A549 (cell line): ENCODE measurements at regions not wholly inside any gene's neighbourhood (a gene's known extent, or its start where the extent isn't known, plus 50 kb on each side); places are given as distances from the start of the nearest gene placed in this dataset.

Source experiments
- ATAC-seq, 2 experiments: fragments of 200-7000 bp in 1 of 2; fragments of >200 bp in 1 of 2; cut with Nextera tagmentation in 1 of 2; cut with Tn5 transposase in 1 of 2; 3 replicates each; pipeline versions ENCODE4 v1.8.0 to v1.9.1; 2018 to 2020; ENCODE audit warnings: mild to moderate bottlenecking in 1 of 2, moderate library complexity in 1 of 2
- CTCF ChIA-PET: fragments of 300-600 bp; sonication (Branson Sonifier 250); formaldehyde crosslinking; extraction: SDS; loops from one replicate; lab custom pipeline; 2021; ENCODE audit warnings: antibody characterized with exemption, inconsistent platforms; lab: Yijun Ruan, JAX
- POLR2A ChIA-PET: fragments of 350-600 bp; formaldehyde crosslinking; extraction: SDS; loops from one replicate; lab custom pipeline; 2021; ENCODE audit warnings: antibody characterized with exemption, inconsistent platforms; lab: Yijun Ruan, JAX
- DNase-seq, 2 experiments: peaks; one replicate each; pipeline versions ENCODE4 v3.0.0 to v3.0.0-alpha.2; 2011 to 2016; ENCODE audit warnings: low read depth in 1 of 2, low spot score in 1 of 2
- FAIRE-seq: peaks from 2 replicates; lab custom pipeline; 2011; peaks lifted over from hg19 to GRCh38; lab: Jason Lieb, UNC
- H3K27ac ChIP-seq, 2 experiments: fragments of >200 bp; sonication (Bioruptor Twin); formaldehyde crosslinking; 3 replicates each; pipeline ENCODE4 v1.5.1; 2016 to 2017
- H3K4me1 ChIP-seq: fragments of >200 bp; sonication (Bioruptor Twin); formaldehyde crosslinking; 3 replicates; pipeline ENCODE4 v1.6.1; 2016
- H3K4me2 ChIP-seq: fragments of >200 bp; sonication (Bioruptor Twin); formaldehyde crosslinking; 3 replicates; pipeline ENCODE4 v1.6.1; 2016
- H3K4me3 ChIP-seq: fragments of >200 bp; sonication (Bioruptor Twin); formaldehyde crosslinking; 3 replicates; pipeline ENCODE4 v1.5.1; 2016
- H3K9me3 ChIP-seq: fragments of >200 bp; sonication (Bioruptor Twin); formaldehyde crosslinking; 3 replicates; pipeline ENCODE4 v1.6.1; 2016
- CEBPB ChIP-seq, 2 experiments: fragments of >200 bp in 1 of 2; sonication (Bioruptor Twin) in 1 of 2; formaldehyde crosslinking in 1 of 2; IDR thresholded peaks; 2 replicates each; pipeline ENCODE4 v1.6.1; 2012 to 2016
- ESRRA ChIP-seq: fragments of 150-350 bp; IDR thresholded peaks from 2 replicates; pipeline ENCODE4 v1.6.1; 2014; ENCODE audit warnings: mild to moderate bottlenecking, low read length, borderline replicate concordance
- FOSB ChIP-seq: fragments of 250-450 bp; sonication (Bioruptor Pico); IDR thresholded peaks from 2 replicates; pipeline ENCODE4 v1.5.0; 2020; ENCODE audit warnings: mild to moderate bottlenecking, moderate library complexity
- GATA3 ChIP-seq: IDR thresholded peaks from 2 replicates; pipeline ENCODE4 v1.6.1; 2012; ENCODE audit warnings: borderline replicate concordance
- HDAC2 ChIP-seq: fragments of 200-600 bp; sonication (generic); IDR thresholded peaks from 2 replicates; pipeline ENCODE4 v1.6.1; 2016
- HEYL ChIP-seq: fragments of 250-450 bp; sonication (Bioruptor Pico); IDR thresholded peaks from 2 replicates; pipeline ENCODE4 v1.8.0; 2021; ENCODE audit warnings: mild to moderate bottlenecking, moderate library complexity
- HOXB13 ChIP-seq: fragments of 250-450 bp; sonication (Bioruptor Pico); IDR thresholded peaks from 2 replicates; pipeline ENCODE4 v1.5.0; 2020; ENCODE audit warnings: low read depth, mild to moderate bottlenecking, moderate library complexity
- HOXB5 ChIP-seq: fragments of 250-450 bp; sonication (Bioruptor Pico); IDR thresholded peaks from 2 replicates; pipeline ENCODE4 v1.5.0; 2020; ENCODE audit warnings: mild to moderate bottlenecking, moderate library complexity
- JUN ChIP-seq, 2 experiments: fragments of >200 bp; sonication (Bioruptor Twin); formaldehyde crosslinking; IDR thresholded peaks; 2 replicates in 1 of 2; 3 replicates in 1 of 2; pipeline ENCODE4 v1.6.1; 2016 to 2017
- JUNB ChIP-seq: fragments of >200 bp; sonication (Bioruptor Twin); formaldehyde crosslinking; IDR thresholded peaks from 2 replicates; pipeline ENCODE4 v1.6.1; 2016
- MAFK ChIP-seq: fragments of 450-650 bp; IDR thresholded peaks from 2 replicates; pipeline ENCODE4 v1.6.1; 2014; ENCODE audit not compliant: partially characterized antibody
- MYC ChIP-seq: IDR thresholded peaks from 2 replicates; pipeline ENCODE4 v1.6.1; 2012; ENCODE audit warnings: mild to moderate bottlenecking, inconsistent platforms, low read length, improper control_type of control experiment, borderline replicate concordance
- RARB ChIP-seq: fragments of 250-450 bp; sonication (Bioruptor Pico); IDR thresholded peaks from 2 replicates; pipeline ENCODE4 v1.8.0; 2021; ENCODE audit warnings: mild to moderate bottlenecking, moderate library complexity
- RNF2 ChIP-seq: fragments of 200-600 bp; sonication (generic); IDR thresholded peaks from 2 replicates; pipeline ENCODE4 v1.6.1; 2016; ENCODE audit warnings: low read depth, mild to moderate bottlenecking, antibody characterized with exemption, moderate library complexity, borderline replicate concordance
- SMC3 ChIP-seq: fragments of >200 bp; sonication (Bioruptor Twin); formaldehyde crosslinking; IDR thresholded peaks from 3 replicates; pipeline ENCODE4 v1.6.1; 2018; ENCODE audit warnings: inconsistent platforms
- TFCP2L1 ChIP-seq: fragments of 250-450 bp; sonication (Bioruptor Pico); IDR thresholded peaks from 2 replicates; pipeline ENCODE4 v1.5.0; 2021; ENCODE audit warnings: mild to moderate bottlenecking
- WGBS: methylation state at CpG from one replicate; pipeline ENCODE4 v1.1.6; 2017; ENCODE audit errors: missing lambda C conversion rate; 5-methylcytosine and 5-hydroxymethylcytosine counted together
- TF ChIP-seq, protein P1 (sequence below): fragments of >200 bp; sonication (Bioruptor Twin); formaldehyde crosslinking; IDR thresholded peaks from 3 replicates; pipeline ENCODE4 v1.5.1; 2016
- TF ChIP-seq, protein P2 (sequence below): fragments of 450-650 bp; IDR thresholded peaks from 2 replicates; pipeline ENCODE4 v1.6.1; 2014; ENCODE audit warnings: antibody characterized with exemption
- TF ChIP-seq, protein P3 (sequence below): fragments of 250-450 bp; sonication (Bioruptor Pico); IDR thresholded peaks from 2 replicates; pipeline ENCODE4 v1.5.0; 2020; ENCODE audit warnings: low read depth, mild to moderate bottlenecking, moderate library complexity

DNA sequence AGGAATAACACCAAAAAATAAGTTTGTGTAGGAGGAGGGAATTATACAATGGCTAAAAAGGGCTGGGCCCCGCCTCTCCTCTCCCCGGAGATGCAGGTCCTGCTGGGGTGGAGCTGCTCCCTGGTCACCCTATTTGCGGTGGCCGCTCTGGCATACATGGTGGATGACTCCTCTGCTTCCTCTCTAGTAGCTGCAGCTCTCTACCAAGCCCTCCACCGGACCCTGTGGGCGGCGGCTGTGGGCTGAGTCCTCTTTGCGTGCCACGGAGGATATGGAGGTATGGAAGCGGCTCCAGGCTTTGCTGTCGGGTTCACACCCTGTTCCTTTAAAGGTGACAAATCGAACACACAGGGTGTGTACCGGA, 77.1 kb upstream of the SEC11C start:
- DNase-seq (no peak), FAIRE-seq (no peak), ATAC-seq (no peak)
- TF ChIP-seq TFCP2L1 (no peak), JUNB (no peak), FOSB (CRISPR knock-in tag) (no peak), JUN (IDR thresholded peaks at IDR 0.05) (no peak), HDAC2 (no peak), SMC3 (no peak)
- TF ChIP-seq, protein P1, sequence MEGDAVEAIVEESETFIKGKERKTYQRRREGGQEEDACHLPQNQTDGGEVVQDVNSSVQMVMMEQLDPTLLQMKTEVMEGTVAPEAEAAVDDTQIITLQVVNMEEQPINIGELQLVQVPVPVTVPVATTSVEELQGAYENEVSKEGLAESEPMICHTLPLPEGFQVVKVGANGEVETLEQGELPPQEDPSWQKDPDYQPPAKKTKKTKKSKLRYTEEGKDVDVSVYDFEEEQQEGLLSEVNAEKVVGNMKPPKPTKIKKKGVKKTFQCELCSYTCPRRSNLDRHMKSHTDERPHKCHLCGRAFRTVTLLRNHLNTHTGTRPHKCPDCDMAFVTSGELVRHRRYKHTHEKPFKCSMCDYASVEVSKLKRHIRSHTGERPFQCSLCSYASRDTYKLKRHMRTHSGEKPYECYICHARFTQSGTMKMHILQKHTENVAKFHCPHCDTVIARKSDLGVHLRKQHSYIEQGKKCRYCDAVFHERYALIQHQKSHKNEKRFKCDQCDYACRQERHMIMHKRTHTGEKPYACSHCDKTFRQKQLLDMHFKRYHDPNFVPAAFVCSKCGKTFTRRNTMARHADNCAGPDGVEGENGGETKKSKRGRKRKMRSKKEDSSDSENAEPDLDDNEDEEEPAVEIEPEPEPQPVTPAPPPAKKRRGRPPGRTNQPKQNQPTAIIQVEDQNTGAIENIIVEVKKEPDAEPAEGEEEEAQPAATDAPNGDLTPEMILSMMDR: no peak
- H3K27ac ChIP-seq: 0 out of 6 replicates have a peak overlapping the region, but pooled peaks of 1 of the 2 experiments have one; percentile 20
- 85% methylated on average over 10 of the region's 13 CpGs for WGBS
- ChIA-PET POLR2A (no interaction called here), CTCF (interaction anchor here (0.9 to 8.4 kb wide), 4 partner anchors 8 to 297 kb away, joined by 3 to 49 read pairs (median 10); no protein-coding TSS in a partner anchor)
- no peak overlapping the region for H3K4me2 ChIP-seq
- no peak overlapping the region for H3K4me3 ChIP-seq
- H3K4me1 ChIP-seq: peaks cover 23% of the 10 kb centered on the region
- no peaks in the 10 kb centered on the region for H3K9me3 ChIP-seq

DNA sequence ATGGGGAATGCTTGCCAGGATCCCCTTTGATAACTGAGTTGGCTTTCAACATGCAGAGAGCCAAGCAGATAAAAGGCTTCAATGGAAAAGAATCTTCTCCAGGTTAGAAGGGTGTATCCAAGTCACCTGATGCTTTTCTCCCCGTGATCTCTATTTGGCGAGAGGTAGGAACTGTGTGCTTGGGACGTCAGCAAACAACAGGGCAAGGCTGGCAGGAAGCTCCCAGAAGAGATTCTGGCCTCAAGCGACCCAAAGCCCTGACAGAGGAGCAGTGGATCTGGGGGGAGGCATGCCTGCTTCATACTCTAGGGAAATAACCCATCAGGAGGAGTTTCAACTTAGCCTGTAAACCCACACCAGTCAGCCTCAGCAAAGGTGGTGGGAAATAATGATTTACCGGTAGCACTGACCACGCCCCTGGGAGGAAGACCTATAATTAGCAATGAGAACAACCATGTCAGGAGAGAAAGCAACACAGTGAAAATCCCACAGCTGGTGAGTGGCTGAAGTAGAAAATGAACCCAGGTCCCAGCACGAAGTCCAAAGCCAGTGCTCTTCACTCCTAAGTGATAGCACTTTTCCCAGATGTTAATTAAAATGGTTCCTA, 76.3 kb upstream of the SEC11C start:
- ATAC-seq: no peak
- H3K4me2 ChIP-seq: no peak overlapping the region
- H3K4me1 ChIP-seq: peaks cover 23% of the 10 kb centered on the region
- no peak overlapping the region for H3K4me3 ChIP-seq
- TF ChIP-seq FOSB (CRISPR knock-in tag) (no peak), HOXB5 (CRISPR knock-in tag) (no peak), MAFK (no peak), SMC3 (no peak), CEBPB (IDR thresholded peaks at IDR 0.05) (no peak)
- TF ChIP-seq, protein P1: no peak
- no peak for FAIRE-seq
- H3K9me3 ChIP-seq: no peaks in the 10 kb centered on the region
- H3K27ac ChIP-seq: peak overlapping the region in 1 of 2 experiments; percentile 66; a peak in 2 of 6 replicates
- WGBS: 62% methylated on average over 6 of the region's 7 CpGs
- POLR2A ChIA-PET: no interaction called here
- DNase-seq: no peak
- CTCF ChIA-PET: interaction anchor here (0.9 to 8.4 kb wide), 4 partner anchors 281 to 298 kb away, joined by 3 to 49 read pairs (median 6); no protein-coding TSS in a partner anchor

DNA sequence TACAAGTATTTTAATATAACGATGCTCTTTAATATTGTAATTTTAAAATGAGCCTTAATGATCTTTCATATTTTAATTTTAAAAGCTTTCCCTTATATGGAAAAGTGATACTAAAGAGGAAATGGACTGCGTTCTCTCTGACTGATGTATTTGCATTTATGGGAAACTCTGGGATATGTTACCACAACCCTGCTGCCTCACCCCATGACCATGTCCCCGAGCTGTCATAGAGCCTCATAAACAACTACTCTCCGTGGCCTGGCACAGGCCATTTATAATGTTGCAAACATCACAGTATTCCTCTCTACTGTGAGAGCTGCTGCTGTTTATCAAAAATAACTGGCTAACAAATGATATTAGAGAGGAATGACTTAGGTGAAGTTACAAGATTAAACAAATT, 75.8 kb upstream of the SEC11C start:
- H3K27ac ChIP-seq: no peak overlapping the region
- TF ChIP-seq, protein P2, sequence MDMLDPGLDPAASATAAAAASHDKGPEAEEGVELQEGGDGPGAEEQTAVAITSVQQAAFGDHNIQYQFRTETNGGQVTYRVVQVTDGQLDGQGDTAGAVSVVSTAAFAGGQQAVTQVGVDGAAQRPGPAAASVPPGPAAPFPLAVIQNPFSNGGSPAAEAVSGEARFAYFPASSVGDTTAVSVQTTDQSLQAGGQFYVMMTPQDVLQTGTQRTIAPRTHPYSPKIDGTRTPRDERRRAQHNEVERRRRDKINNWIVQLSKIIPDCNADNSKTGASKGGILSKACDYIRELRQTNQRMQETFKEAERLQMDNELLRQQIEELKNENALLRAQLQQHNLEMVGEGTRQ: no peak
- TF ChIP-seq RARB (CRISPR knock-in tag) (no peak), RNF2 (no peak)
- TF ChIP-seq, all 56 proteins: peak for 0
- POLR2A ChIA-PET: no interaction called here
- Histone ChIP-seq H3K4me1 (peaks cover 23% of the 10 kb centered on the region), H3K9me3 (no peaks in the 10 kb centered on the region), H3K4me2 (no peak overlapping the region), H3K4me3 (no peak overlapping the region)
- ATAC-seq: no peak
- FAIRE-seq: no peak
- WGBS: 81% methylated on average over 4 of the region's 4 CpGs
- CTCF ChIA-PET: interaction anchor here (0.6 to 8.4 kb wide), 3 partner anchors 50 to 296 kb away, joined by 3 to 49 read pairs (median 8); no protein-coding TSS in a partner anchor
- DNase-seq: no peak

DNA sequence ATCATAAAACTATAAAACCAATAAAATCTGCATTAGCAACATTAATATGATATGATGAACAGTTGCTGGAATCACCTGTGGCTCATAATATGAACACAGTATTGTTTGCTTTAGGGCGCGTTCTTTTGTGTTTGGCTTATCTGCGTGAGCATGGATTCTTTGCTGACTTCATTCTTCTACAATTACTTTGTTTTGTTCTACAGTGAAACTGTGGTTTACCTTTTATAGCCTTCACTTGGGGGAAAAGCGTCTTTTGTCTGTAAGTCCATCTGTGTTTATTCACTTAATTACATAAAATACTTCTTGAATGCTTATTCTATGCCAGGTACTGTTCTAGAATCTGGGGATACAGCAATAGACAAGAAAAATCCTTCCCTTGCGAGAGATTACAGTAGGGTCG, 74.0 kb upstream of the SEC11C start:
- H3K4me2 ChIP-seq: peak overlapping the region; percentile 3; the same call in 1 of the 3 replicates
- FAIRE-seq (no peak), DNase-seq (peak in 1 of 2 experiments; percentile 53), ATAC-seq (no peak)
- CTCF ChIA-PET: interaction anchor here (1.8 to 8.4 kb wide), 3 partner anchors 284 to 298 kb away, joined by 4 to 190 read pairs (median 49); no protein-coding TSS in a partner anchor
- peaks cover 34% of the 10 kb centered on the region for H3K4me1 ChIP-seq
- no peaks in the 10 kb centered on the region for H3K9me3 ChIP-seq
- peak overlapping the region; percentile 42 to 71 for H3K27ac ChIP-seq
- WGBS: 45% methylated on average over 6 of the region's 6 CpGs
- H3K4me3 ChIP-seq: no peak overlapping the region
- POLR2A ChIA-PET: no interaction called here
- TF ChIP-seq HEYL: no peak
- TF ChIP-seq GATA3: peak; percentile 36; the same call in 1 of the 2 replicates
- TF ChIP-seq, protein P1: no peak
- TF ChIP-seq HOXB13 (CRISPR knock-in tag): no peak
- no peak for TF ChIP-seq ESRRA
- TF ChIP-seq MYC: no peak
- TF ChIP-seq, protein P3, sequence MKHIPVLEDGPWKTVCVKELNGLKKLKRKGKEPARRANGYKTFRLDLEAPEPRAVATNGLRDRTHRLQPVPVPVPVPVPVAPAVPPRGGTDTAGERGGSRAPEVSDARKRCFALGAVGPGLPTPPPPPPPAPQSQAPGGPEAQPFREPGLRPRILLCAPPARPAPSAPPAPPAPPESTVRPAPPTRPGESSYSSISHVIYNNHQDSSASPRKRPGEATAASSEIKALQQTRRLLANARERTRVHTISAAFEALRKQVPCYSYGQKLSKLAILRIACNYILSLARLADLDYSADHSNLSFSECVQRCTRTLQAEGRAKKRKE: no peak
